ENCODE measurements at regions not wholly inside any gene's neighbourhood (a gene's known extent, or its start where the extent isn't known, plus 50 kb on each side); places are given as distances from the start of the nearest gene placed in this dataset.

- H3K9ac ChIP-seq (ENCODE audit: low read length) = no peak overlapping the region
- 77% methylated on average over 3 of the region's 3 CpGs for WGBS
- H3K4me1 ChIP-seq (ENCODE audit: control insufficient read depth, insufficient read depth, low read depth, low read length) = no peaks in the 10 kb centered on the region
- no peak overlapping the region for H3K14ac ChIP-seq (ENCODE audit: low read length in 2 of 2)
- DNase-seq = no peak
- H2AFZ ChIP-seq (ENCODE audit: low read depth, low read length) = no peak overlapping the region
- H3K23ac ChIP-seq (ENCODE audit: low read length in 2 of 2) = no peak overlapping the region
- no peaks in the 10 kb centered on the region for H3K9me3 ChIP-seq (ENCODE audit: control insufficient read depth, low read length)
- no peak overlapping the region for H3K27ac ChIP-seq (ENCODE audit: low read length, poor library complexity, severe bottlenecking)
- no peak overlapping the region for H3K4ac ChIP-seq (ENCODE audit: low read depth in 1 of 2, low read length in 2 of 2)
- no peak overlapping the region for H2BK5ac ChIP-seq (ENCODE audit: low read depth, low read length, poor library complexity, severe bottlenecking)
- no peak overlapping the region for H4K91ac ChIP-seq (ENCODE audit: low read length)
- no peak overlapping the region for H3K4me2 ChIP-seq (ENCODE audit: low read length, poor library complexity, severe bottlenecking)
- H2AK5ac ChIP-seq (ENCODE audit: low read length, severe bottlenecking) = no peak overlapping the region
- H3K36me3 ChIP-seq (ENCODE audit: control insufficient read depth in 1 of 2, insufficient read depth in 2 of 2, low read depth in 1 of 2, low read length in 2 of 2) = no peaks in the 10 kb centered on the region
- no peak overlapping the region for H3K18ac ChIP-seq (ENCODE audit: low read depth in 1 of 2, low read length in 2 of 2)
- no peaks in the 10 kb centered on the region for H3K27me3 ChIP-seq (ENCODE audit: control insufficient read depth in 1 of 2, insufficient read depth in 1 of 2, low read length in 2 of 2)
- no peak overlapping the region for H4K8ac ChIP-seq (ENCODE audit: low read length)
- H3K4me3 ChIP-seq (ENCODE audit: insufficient read depth in 1 of 2, low read depth in 1 of 2, low read length in 2 of 2) = no peak overlapping the region
- H2BK12ac ChIP-seq (ENCODE audit: low read length in 2 of 2) = no peak overlapping the region
- H3K79me1 ChIP-seq (replicated peaks; ENCODE audit: low read length, poor library complexity, severe bottlenecking) = no peaks in the 10 kb centered on the region
- no peak overlapping the region for H2BK15ac ChIP-seq (ENCODE audit: low read depth, poor library complexity, severe bottlenecking)
- no peak overlapping the region for H2BK120ac ChIP-seq (ENCODE audit: low read depth, low read length)
Measured at GRCh38 chr2:220662431-220662830, 909.7 kb downstream of the EPHA4 start.

GRCh38 chr2:220663065-220663464, 909.0 kb downstream of the EPHA4 start:
- no peaks in the 10 kb centered on the region for H3K79me1 ChIP-seq (replicated peaks; ENCODE audit: low read length, poor library complexity, severe bottlenecking)
- no peak overlapping the region for H2BK15ac ChIP-seq (ENCODE audit: low read depth, poor library complexity, severe bottlenecking)
- DNase-seq = no peak
- no peak overlapping the region for H2AFZ ChIP-seq (ENCODE audit: low read depth, low read length)
- H3K4me3 ChIP-seq (ENCODE audit: insufficient read depth in 1 of 2, low read depth in 1 of 2, low read length in 2 of 2) = no peak overlapping the region
- no peak overlapping the region for H3K23ac ChIP-seq (ENCODE audit: low read length in 2 of 2)
- no peak overlapping the region for H2BK12ac ChIP-seq (ENCODE audit: low read length in 2 of 2)
- H3K18ac ChIP-seq (ENCODE audit: low read depth in 1 of 2, low read length in 2 of 2) = no peak overlapping the region
- no peak overlapping the region for H3K14ac ChIP-seq (ENCODE audit: low read length in 2 of 2)
- H3K36me3 ChIP-seq (ENCODE audit: control insufficient read depth in 1 of 2, insufficient read depth in 2 of 2, low read depth in 1 of 2, low read length in 2 of 2) = no peaks in the 10 kb centered on the region
- no peaks in the 10 kb centered on the region for H3K4me1 ChIP-seq (ENCODE audit: control insufficient read depth, insufficient read depth, low read depth, low read length)
- H3K9ac ChIP-seq (ENCODE audit: low read length) = no peak overlapping the region
- H2BK120ac ChIP-seq (ENCODE audit: low read depth, low read length) = no peak overlapping the region
- H3K27ac ChIP-seq (ENCODE audit: low read length, poor library complexity, severe bottlenecking) = no peak overlapping the region
- no peak overlapping the region for H3K4me2 ChIP-seq (ENCODE audit: low read length, poor library complexity, severe bottlenecking)
- H4K8ac ChIP-seq (ENCODE audit: low read length) = no peak overlapping the region
- no peak overlapping the region for H3K4ac ChIP-seq (ENCODE audit: low read depth in 1 of 2, low read length in 2 of 2)
- no peak overlapping the region for H2BK5ac ChIP-seq (ENCODE audit: low read depth, low read length, poor library complexity, severe bottlenecking)
- H3K27me3 ChIP-seq (ENCODE audit: control insufficient read depth in 1 of 2, insufficient read depth in 1 of 2, low read length in 2 of 2) = no peaks in the 10 kb centered on the region
- H3K9me3 ChIP-seq (ENCODE audit: control insufficient read depth, low read length) = no peaks in the 10 kb centered on the region
- no peak overlapping the region for H2AK5ac ChIP-seq (ENCODE audit: low read length, severe bottlenecking)
- no peak overlapping the region for H4K91ac ChIP-seq (ENCODE audit: low read length)

DNA sequence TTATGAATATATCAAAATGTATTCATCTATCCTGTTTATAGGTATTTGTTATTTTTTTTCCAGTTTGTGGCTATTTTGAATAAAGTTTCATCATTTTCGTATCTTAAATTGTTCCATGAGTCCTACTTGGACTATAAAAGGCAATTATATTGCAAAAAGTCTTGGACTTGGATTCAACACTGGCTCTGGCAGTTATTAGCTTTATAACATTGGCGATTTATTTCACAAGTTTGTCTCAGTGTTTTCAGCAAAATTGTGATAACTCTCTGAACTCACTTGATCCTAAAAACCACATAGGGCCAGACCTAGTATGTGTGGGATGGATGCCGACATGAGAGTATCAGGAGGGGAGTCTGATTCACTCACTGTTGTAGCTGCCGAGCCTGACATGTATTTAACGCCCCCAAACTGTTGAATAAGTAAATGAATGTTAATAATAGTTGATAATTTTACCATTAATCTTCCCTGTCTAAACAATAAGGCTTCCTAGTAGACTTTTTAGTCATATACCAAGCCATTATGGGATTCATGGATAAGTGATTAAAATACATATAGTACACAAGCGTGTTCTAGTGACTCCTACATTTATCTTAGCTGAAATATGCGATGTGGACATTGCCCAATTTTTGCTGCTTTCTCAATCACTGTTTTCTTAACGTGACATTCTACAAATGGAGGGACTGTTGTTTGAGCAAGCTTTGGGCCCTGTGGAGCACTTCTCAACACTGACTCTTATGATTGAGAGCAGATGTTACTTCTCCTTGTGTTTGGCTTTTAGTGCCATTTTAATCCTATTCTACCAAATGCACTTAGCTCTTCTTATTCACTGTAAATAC, 907.6 kb downstream of the EPHA4 start:
- Histone ChIP-seq H2AFZ (ENCODE audit: low read depth, low read length) (no peak overlapping the region), H3K4me3 (ENCODE audit: insufficient read depth in 1 of 2, low read depth in 1 of 2, low read length in 2 of 2) (no peak overlapping the region), H3K18ac (ENCODE audit: low read depth in 1 of 2, low read length in 2 of 2) (no peak overlapping the region), H4K8ac (ENCODE audit: low read length) (no peak overlapping the region), H3K79me1 (replicated peaks; ENCODE audit: low read length, poor library complexity, severe bottlenecking) (no peaks in the 10 kb centered on the region), H3K23ac (ENCODE audit: low read length in 2 of 2) (no peak overlapping the region), H3K14ac (ENCODE audit: low read length in 2 of 2) (no peak overlapping the region), H2BK5ac (ENCODE audit: low read depth, low read length, poor library complexity, severe bottlenecking) (no peak overlapping the region), H3K27ac (ENCODE audit: low read length, poor library complexity, severe bottlenecking) (no peak overlapping the region), H3K4me1 (ENCODE audit: control insufficient read depth, insufficient read depth, low read depth, low read length) (no peaks in the 10 kb centered on the region), H3K36me3 (ENCODE audit: control insufficient read depth in 1 of 2, insufficient read depth in 2 of 2, low read depth in 1 of 2, low read length in 2 of 2) (no peaks in the 10 kb centered on the region), H2BK12ac (ENCODE audit: low read length in 2 of 2) (no peak overlapping the region), H3K4ac (ENCODE audit: low read depth in 1 of 2, low read length in 2 of 2) (no peak overlapping the region), H2BK120ac (ENCODE audit: low read depth, low read length) (no peak overlapping the region), H2BK15ac (ENCODE audit: low read depth, poor library complexity, severe bottlenecking) (no peak overlapping the region), H3K9ac (ENCODE audit: low read length) (peak overlapping the region; percentile 39), H4K91ac (ENCODE audit: low read length) (no peak overlapping the region), H3K9me3 (ENCODE audit: control insufficient read depth, low read length) (no peaks in the 10 kb centered on the region), H2AK5ac (ENCODE audit: low read length, severe bottlenecking) (no peak overlapping the region), H3K4me2 (ENCODE audit: low read length, poor library complexity, severe bottlenecking) (no peak overlapping the region), H3K27me3 (ENCODE audit: control insufficient read depth in 1 of 2, insufficient read depth in 1 of 2, low read length in 2 of 2) (no peaks in the 10 kb centered on the region)
- WGBS = 79% methylated on average over 4 of the region's 8 CpGs
- DNase-seq = peak; percentile 23

- Histone ChIP-seq H2BK120ac (ENCODE audit: low read depth, low read length) (no peak overlapping the region), H4K91ac (ENCODE audit: low read length) (no peak overlapping the region), H2AFZ (ENCODE audit: low read depth, low read length) (no peak overlapping the region), H3K18ac (ENCODE audit: low read depth in 1 of 2, low read length in 2 of 2) (no peak overlapping the region), H3K14ac (ENCODE audit: low read length in 2 of 2) (no peak overlapping the region), H4K8ac (ENCODE audit: low read length) (no peak overlapping the region), H3K27ac (ENCODE audit: low read length, poor library complexity, severe bottlenecking) (no peak overlapping the region), H2BK12ac (ENCODE audit: low read length in 2 of 2) (no peak overlapping the region), H3K4me2 (ENCODE audit: low read length, poor library complexity, severe bottlenecking) (no peak overlapping the region), H3K36me3 (ENCODE audit: control insufficient read depth in 1 of 2, insufficient read depth in 2 of 2, low read depth in 1 of 2, low read length in 2 of 2) (no peaks in the 10 kb centered on the region), H3K79me1 (replicated peaks; ENCODE audit: low read length, poor library complexity, severe bottlenecking) (no peaks in the 10 kb centered on the region), H3K23ac (ENCODE audit: low read length in 2 of 2) (no peak overlapping the region), H3K4ac (ENCODE audit: low read depth in 1 of 2, low read length in 2 of 2) (no peak overlapping the region), H3K9me3 (ENCODE audit: control insufficient read depth, low read length) (no peaks in the 10 kb centered on the region), H3K4me1 (ENCODE audit: control insufficient read depth, insufficient read depth, low read depth, low read length) (no peaks in the 10 kb centered on the region), H3K9ac (ENCODE audit: low read length) (peak overlapping the region; percentile 25), H2AK5ac (ENCODE audit: low read length, severe bottlenecking) (no peak overlapping the region), H2BK5ac (ENCODE audit: low read depth, low read length, poor library complexity, severe bottlenecking) (no peak overlapping the region), H3K27me3 (ENCODE audit: control insufficient read depth in 1 of 2, insufficient read depth in 1 of 2, low read length in 2 of 2) (no peaks in the 10 kb centered on the region), H2BK15ac (ENCODE audit: low read depth, poor library complexity, severe bottlenecking) (no peak overlapping the region), H3K4me3 (ENCODE audit: insufficient read depth in 1 of 2, low read depth in 1 of 2, low read length in 2 of 2) (no peak overlapping the region)
- WGBS = no CpG with 5 or more reads among the region's 3 CpGs
- no peak for DNase-seq
Measured at GRCh38 chr2:220665108-220665471, 907.0 kb downstream of the EPHA4 start.

Measured in mesenchymal stem cell (in vitro differentiated cells and primary cell).